Osteocyte (in vitro differentiated cells): ENCODE measurements at regions not wholly inside any gene's neighbourhood (a gene's known extent, or its start where the extent isn't known, plus 50 kb on each side); places are given as distances from the start of the nearest gene placed in this dataset.

Source experiments
- DNase-seq: peaks from one replicate; pipeline ENCODE4 v3.0.0; 2021; ENCODE audit warnings: mixed read lengths; ENCODE audit not compliant: unreplicated experiment; ENCODE audit errors: extremely low spot score
- H3K27ac Mint-ChIP-seq: one replicate; pipeline ENCODE4 v1.8.0; 2021; ENCODE audit warnings: mild to moderate bottlenecking, mixed read lengths; ENCODE audit not compliant: unreplicated experiment
- H3K27me3 Mint-ChIP-seq: one replicate; pipeline ENCODE4 v1.8.0; 2021; ENCODE audit warnings: mixed read lengths; ENCODE audit not compliant: unreplicated experiment
- H3K36me3 Mint-ChIP-seq: one replicate; pipeline ENCODE4 v1.8.0; 2021; ENCODE audit warnings: mixed read lengths; ENCODE audit not compliant: unreplicated experiment
- H3K4me1 Mint-ChIP-seq: one replicate; pipeline ENCODE4 v1.8.0; 2021; ENCODE audit warnings: mixed read lengths; ENCODE audit not compliant: unreplicated experiment
- H3K4me3 Mint-ChIP-seq: one replicate; pipeline ENCODE4 v1.8.0; 2021; ENCODE audit warnings: mild to moderate bottlenecking, moderate library complexity, mixed read lengths; ENCODE audit not compliant: unreplicated experiment
- H3K9me3 Mint-ChIP-seq: one replicate; pipeline ENCODE4 v1.8.0; 2021; ENCODE audit warnings: mixed read lengths; ENCODE audit not compliant: unreplicated experiment
- TF ChIP-seq, protein P1 (sequence below): fragments of 200-600 bp; sonication (generic); IDR thresholded peaks from 2 replicates; pipeline ENCODE4 v1.5.0; 2021; ENCODE audit warnings: antibody characterized with exemption, mild to moderate bottlenecking, moderate library complexity

- peaks cover 2% of the 10 kb centered on the region for H3K27me3 Mint-ChIP-seq
- no peaks in the 10 kb centered on the region for H3K36me3 Mint-ChIP-seq
- H3K4me3 Mint-ChIP-seq = no peak overlapping the region
- no peaks in the 10 kb centered on the region for H3K4me1 Mint-ChIP-seq
- H3K9me3 Mint-ChIP-seq = no peaks in the 10 kb centered on the region
- TF ChIP-seq, protein P1, sequence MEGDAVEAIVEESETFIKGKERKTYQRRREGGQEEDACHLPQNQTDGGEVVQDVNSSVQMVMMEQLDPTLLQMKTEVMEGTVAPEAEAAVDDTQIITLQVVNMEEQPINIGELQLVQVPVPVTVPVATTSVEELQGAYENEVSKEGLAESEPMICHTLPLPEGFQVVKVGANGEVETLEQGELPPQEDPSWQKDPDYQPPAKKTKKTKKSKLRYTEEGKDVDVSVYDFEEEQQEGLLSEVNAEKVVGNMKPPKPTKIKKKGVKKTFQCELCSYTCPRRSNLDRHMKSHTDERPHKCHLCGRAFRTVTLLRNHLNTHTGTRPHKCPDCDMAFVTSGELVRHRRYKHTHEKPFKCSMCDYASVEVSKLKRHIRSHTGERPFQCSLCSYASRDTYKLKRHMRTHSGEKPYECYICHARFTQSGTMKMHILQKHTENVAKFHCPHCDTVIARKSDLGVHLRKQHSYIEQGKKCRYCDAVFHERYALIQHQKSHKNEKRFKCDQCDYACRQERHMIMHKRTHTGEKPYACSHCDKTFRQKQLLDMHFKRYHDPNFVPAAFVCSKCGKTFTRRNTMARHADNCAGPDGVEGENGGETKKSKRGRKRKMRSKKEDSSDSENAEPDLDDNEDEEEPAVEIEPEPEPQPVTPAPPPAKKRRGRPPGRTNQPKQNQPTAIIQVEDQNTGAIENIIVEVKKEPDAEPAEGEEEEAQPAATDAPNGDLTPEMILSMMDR = no peak
- no peak overlapping the region for H3K27ac Mint-ChIP-seq
- DNase-seq = no peak
These were observed 57.1 kb upstream of the KAZN start for GRCh38 chr1:14541348-14541747.

- H3K27ac Mint-ChIP-seq = no peak overlapping the region
- H3K4me3 Mint-ChIP-seq = no peak overlapping the region
- DNase-seq = no peak
- H3K36me3 Mint-ChIP-seq = no peaks in the 10 kb centered on the region
- H3K27me3 Mint-ChIP-seq = peaks cover 2% of the 10 kb centered on the region
- TF ChIP-seq, protein P1 = no peak
- no peaks in the 10 kb centered on the region for H3K9me3 Mint-ChIP-seq
- H3K4me1 Mint-ChIP-seq = no peaks in the 10 kb centered on the region
These were observed 55.2 kb upstream of the KAZN start for GRCh38 chr1:14543191-14543840.

DNA sequence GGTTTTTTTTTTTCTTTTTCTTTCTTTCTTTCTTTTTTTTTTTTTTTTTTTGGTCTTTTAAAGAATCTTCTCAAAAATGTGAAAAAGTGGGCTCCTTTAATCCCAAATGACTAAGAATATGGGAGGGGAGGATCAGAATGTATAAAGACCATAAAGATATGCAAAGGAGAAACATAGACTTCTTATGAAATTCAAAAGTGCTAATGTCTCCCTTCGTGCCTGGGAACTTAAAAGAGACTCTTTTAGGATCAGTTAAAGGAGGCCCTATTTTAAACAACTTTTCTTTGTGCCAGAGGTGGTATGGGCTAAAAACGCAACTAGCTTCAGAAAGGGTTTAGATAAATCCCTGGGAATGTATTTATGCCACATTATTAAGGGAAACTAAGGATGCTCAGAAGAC, 54.2 kb upstream of the KAZN start:
- no peaks in the 10 kb centered on the region for H3K36me3 Mint-ChIP-seq
- H3K9me3 Mint-ChIP-seq = no peaks in the 10 kb centered on the region
- TF ChIP-seq, protein P1 = no peak
- no peak overlapping the region for H3K4me3 Mint-ChIP-seq
- H3K27ac Mint-ChIP-seq = no peak overlapping the region
- no peak for DNase-seq
- H3K4me1 Mint-ChIP-seq = no peaks in the 10 kb centered on the region
- H3K27me3 Mint-ChIP-seq = peaks cover 2% of the 10 kb centered on the region

DNA sequence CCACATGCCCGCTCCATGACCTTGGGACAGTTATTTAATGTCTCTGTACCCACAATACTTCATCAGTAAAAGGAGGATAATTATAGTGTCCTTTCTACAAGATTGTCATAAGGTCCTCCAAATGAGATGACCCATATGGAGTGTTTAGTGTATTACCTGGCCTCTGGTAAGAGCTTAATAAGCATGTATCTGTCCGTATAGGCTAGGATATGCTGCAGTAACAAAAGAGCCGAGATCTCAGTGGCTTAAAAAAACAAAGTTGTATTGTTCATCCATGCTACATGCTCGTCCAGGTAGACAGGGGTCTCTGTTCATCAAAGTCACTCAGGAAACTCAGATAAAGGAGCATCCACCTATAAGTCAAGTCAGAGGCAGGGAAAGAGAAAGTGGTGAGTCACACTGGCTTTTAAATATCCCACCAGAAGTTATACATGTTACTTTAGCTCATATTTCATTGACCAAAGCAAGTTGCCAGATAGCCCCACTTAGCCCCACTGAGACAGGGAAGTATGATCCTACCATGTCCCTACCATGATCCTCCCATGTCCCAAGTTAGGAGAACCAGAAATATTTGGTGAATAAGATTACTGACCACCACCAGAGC, 53.0 kb upstream of the KAZN start:
- Mint-ChIP-seq H3K27ac (no peak overlapping the region), H3K4me1 (no peaks in the 10 kb centered on the region)

GRCh38 chr1:14546416-14546815, 52.1 kb upstream of the KAZN start:
- Mint-ChIP-seq H3K9me3 (no peaks in the 10 kb centered on the region), H3K27ac (no peak overlapping the region), H3K36me3 (no peaks in the 10 kb centered on the region), H3K4me3 (no peak overlapping the region), H3K4me1 (no peaks in the 10 kb centered on the region), H3K27me3 (peaks cover 2% of the 10 kb centered on the region)
- DNase-seq = no peak
- TF ChIP-seq, protein P1 = no peak

More for the DNA sequence above, 53.0 kb upstream of the KAZN start:
- TF ChIP-seq, protein P1 = no peak
- DNase-seq = no peak
- Mint-ChIP-seq H3K9me3 (no peaks in the 10 kb centered on the region), H3K4me3 (no peak overlapping the region), H3K27me3 (peaks cover 2% of the 10 kb centered on the region), H3K36me3 (no peaks in the 10 kb centered on the region)
